Lower leg skin (tissue), 4 donors: ENCODE measurements at regions not wholly inside any gene's neighbourhood (a gene's known extent, or its start where the extent isn't known, plus 50 kb on each side); places are given as distances from the start of the nearest gene placed in this dataset.

Experiments
- DNase-seq, 2 donors: peaks; one replicate each; pipeline ENCODE4 v3.0.0-alpha.2; 2019; ENCODE audit warnings: low spot score in 2 of 2
- H3K4me3 ChIP-seq: fragments of 200-600 bp; sonication (generic); 2 replicates; pipeline ENCODE4 v1.5.1; 2017; ENCODE audit warnings: mild to moderate bottlenecking, low read depth; ENCODE audit not compliant: poor library complexity, severe bottlenecking
- POLR2A ChIP-seq, 2 donors: fragments of 450-650 bp; IDR thresholded peaks; one replicate each; pipeline ENCODE4 v1.6.1; 2016 to 2017; ENCODE audit warnings: antibody characterized with exemption in 2 of 2, mild to moderate bottlenecking in 1 of 2, moderate library complexity in 1 of 2
- WGBS, 2 donors: methylation state at CpG; one replicate each; pipeline ENCODE4 v1.1.5; 2018; 5-methylcytosine and 5-hydroxymethylcytosine counted together
- intact Hi-C: fragments of 100-400 bp; cut with DNase I; formaldehyde crosslinking; loops from one replicate; pipeline ENCODE4 v1.15.0; 2023; ENCODE audit warnings: low total_unique reads
- TF ChIP-seq, protein P1 (sequence below), 3 donors: fragments of 450-650 bp; IDR thresholded peaks; one replicate each; pipeline ENCODE4 v1.5.1; 2016; ENCODE audit warnings: antibody characterized with exemption in 3 of 3, mild to moderate bottlenecking in 3 of 3, moderate library complexity in 2 of 3

DNA sequence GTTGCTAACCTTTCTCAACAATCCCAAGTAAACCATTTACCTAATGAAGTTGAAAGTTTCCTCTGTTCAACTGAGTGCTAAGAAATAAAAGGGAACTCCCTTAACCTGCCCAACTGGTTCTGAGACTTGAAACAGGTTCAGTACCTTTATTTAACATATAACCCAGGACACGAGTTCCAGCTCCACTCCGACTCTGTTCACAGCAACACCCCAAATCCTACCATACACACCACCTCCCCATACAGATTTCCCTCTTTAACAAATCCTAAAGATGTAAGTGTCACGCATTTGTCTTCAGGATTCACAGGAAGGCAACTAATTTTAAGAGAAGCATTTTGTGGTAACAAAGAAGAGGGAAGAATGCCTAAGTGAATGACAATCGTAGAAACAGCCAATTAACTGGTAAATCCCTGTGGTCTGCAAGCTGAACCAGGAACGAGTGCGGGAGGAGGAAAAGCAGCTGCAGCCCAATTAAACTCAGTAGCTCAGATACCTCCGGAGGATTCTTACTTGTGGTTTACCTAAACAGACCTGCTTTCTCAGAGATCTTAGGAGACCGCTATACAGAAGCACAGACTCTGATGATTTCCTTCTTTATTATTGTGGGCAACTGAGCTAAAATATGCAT is 134.5 kb upstream of the MAGI3 start:
- peak in 1 of 2 donors; percentile 47 for DNase-seq
- intact Hi-C loops = no loop called here

DNA sequence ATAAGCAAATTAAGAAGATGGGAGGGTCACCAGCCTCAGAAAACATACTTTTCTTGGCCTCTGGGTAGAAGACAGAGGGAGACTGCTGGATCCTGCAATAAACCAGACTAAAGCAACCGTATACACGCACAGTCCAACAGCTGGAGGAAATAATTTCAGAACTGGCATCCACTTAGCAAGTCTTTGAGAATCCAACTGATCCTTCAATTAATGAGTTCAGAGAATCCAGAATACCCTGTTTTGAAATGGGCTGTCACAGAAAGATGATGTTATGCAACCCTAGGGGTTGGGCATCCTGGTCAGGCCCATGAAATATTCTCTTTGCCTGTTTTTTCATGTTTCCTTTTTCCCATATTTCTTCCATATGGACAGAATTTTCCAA is 134.0 kb upstream of the MAGI3 start:
- intact Hi-C loops = no loop called here
- TF ChIP-seq POLR2A (IDR thresholded peaks at IDR 0.05) = no peak
- TF ChIP-seq, protein P1, sequence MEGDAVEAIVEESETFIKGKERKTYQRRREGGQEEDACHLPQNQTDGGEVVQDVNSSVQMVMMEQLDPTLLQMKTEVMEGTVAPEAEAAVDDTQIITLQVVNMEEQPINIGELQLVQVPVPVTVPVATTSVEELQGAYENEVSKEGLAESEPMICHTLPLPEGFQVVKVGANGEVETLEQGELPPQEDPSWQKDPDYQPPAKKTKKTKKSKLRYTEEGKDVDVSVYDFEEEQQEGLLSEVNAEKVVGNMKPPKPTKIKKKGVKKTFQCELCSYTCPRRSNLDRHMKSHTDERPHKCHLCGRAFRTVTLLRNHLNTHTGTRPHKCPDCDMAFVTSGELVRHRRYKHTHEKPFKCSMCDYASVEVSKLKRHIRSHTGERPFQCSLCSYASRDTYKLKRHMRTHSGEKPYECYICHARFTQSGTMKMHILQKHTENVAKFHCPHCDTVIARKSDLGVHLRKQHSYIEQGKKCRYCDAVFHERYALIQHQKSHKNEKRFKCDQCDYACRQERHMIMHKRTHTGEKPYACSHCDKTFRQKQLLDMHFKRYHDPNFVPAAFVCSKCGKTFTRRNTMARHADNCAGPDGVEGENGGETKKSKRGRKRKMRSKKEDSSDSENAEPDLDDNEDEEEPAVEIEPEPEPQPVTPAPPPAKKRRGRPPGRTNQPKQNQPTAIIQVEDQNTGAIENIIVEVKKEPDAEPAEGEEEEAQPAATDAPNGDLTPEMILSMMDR (IDR thresholded peaks at IDR 0.05) = no peak
- no peak for DNase-seq
- no peak overlapping the region for H3K4me3 ChIP-seq
- WGBS, 2 donors = 23 to 36% methylated on average over 2 of the region's 2 CpGs

More for the DNA sequence above, 134.5 kb upstream of the MAGI3 start:
- no peak overlapping the region for H3K4me3 ChIP-seq
- TF ChIP-seq, protein P1 (IDR thresholded peaks at IDR 0.05) = no peak
- TF ChIP-seq POLR2A (IDR thresholded peaks at IDR 0.05) = no peak
- WGBS, 2 donors = 34 to 36% methylated on average over 8 of the region's 8 CpGs

DNA sequence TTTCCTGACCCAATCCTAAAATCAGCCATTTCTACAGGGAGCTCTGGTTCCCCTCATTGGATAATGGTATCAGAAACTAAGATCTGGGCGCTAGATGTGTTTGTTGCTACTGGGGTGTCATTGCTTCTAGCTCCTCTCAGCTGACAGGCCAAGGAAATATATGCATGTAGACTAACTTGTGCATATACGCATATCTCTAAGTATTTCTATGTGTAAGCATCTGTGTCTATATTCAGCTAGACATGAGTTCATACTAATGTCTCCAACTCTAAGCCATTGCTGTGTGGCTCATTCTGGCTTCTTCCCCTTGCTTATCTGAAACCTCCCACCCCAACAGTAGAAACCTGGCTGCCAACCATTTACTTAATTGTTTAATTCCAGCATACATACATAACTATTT is 130.3 kb upstream of the MAGI3 start:
- TF ChIP-seq, protein P1 (IDR thresholded peaks at IDR 0.05) = no peak
- TF ChIP-seq POLR2A (IDR thresholded peaks at IDR 0.05) = no peak
- H3K4me3 ChIP-seq = no peak overlapping the region
- DNase-seq = no peak
- 91 to 95% methylated on average over 2 of the region's 2 CpGs for WGBS, 2 donors
- intact Hi-C loops = no loop called here

DNA sequence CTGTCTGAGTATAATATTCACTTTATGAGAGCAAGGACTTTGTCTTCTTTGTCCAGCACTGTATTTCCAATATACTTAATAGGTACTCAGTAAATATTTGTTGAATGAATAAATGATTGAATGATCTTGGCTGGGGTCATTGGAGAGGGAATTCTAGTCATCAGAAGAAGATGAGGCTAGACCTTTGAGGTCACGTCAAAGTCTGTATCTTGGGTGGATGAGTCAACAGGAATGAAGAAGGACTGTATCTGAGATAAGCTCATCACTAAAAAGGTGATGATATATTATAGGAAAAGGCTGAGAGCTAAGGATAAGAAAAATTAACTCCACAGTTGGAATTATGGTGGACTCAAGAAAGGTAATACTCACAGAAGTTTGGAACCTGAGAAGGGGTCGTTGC is 125.1 kb upstream of the MAGI3 start:
- 73 to 81% methylated on average over 2 of the region's 2 CpGs for WGBS, 2 donors
- DNase-seq = no peak
- intact Hi-C loops = no loop called here
- no peak overlapping the region for H3K4me3 ChIP-seq
- TF ChIP-seq, protein P1 (IDR thresholded peaks at IDR 0.05) = no peak
- no peak for TF ChIP-seq POLR2A (IDR thresholded peaks at IDR 0.05)

DNA sequence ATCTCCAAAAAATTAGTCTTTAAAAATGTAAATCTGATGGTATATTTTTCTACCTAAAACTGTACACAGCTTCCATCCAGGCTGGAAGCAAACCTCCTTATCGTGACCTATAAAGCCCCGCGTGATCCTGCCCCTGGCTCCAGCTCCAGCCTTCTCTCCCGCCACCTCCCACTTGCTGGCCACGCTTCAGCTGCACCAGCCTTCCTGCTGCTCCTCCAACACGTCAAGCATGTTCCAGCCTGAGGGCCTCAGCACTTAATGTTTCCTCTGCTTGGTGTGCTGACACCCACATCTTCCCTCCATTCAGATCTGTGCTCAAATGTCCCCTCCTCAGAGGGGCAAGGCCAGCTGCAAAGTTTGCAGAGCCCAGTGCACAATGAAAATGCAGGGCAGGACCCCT is 123.5 kb upstream of the MAGI3 start:
- TF ChIP-seq POLR2A (IDR thresholded peaks at IDR 0.05) = no peak
- TF ChIP-seq, protein P1 (IDR thresholded peaks at IDR 0.05) = no peak
- intact Hi-C loops = no loop called here
- no peak for DNase-seq
- no peak overlapping the region for H3K4me3 ChIP-seq
- WGBS, 2 donors = 24 to 46% methylated on average over 6 of the region's 6 CpGs
